OCI-LY7 (cell line): ENCODE measurements at regions not wholly inside any gene's neighbourhood (a gene's known extent, or its start where the extent isn't known, plus 50 kb on each side); places are given as distances from the start of the nearest gene placed in this dataset.

Source experiments
- BruUV-seq: library from RNA; stranded (reverse); fragments of 400-500 nt; replicated peaks from 2 replicates; lab custom pipeline; 2021; lab: Mats Ljungman, UMichigan
- CTCF ChIA-PET: fragments of 300-600 bp; sonication (Branson Sonifier 250); formaldehyde crosslinking; loops from one replicate; lab custom pipeline; 2022; ENCODE audit warnings: antibody characterized with exemption; ENCODE audit not compliant: unreplicated experiment; lab: Charles Lee
- POLR2A ChIA-PET: fragments of 300-600 bp; sonication (Branson Sonifier 250); formaldehyde crosslinking; loops from one replicate; lab custom pipeline; 2022; ENCODE audit warnings: antibody characterized with exemption; lab: Charles Lee
- DNase-seq: peaks from one replicate; pipeline ENCODE4 v3.0.0-alpha.2; 2015; ENCODE audit warnings: low spot score
- H2AFZ ChIP-seq: fragments of 200-600 bp; sonication (generic), shearing (Covaris generic); 2 replicates; pipeline ENCODE4 v1.6.1; 2014; ENCODE audit warnings: mild to moderate bottlenecking, antibody characterized with exemption, low read length, moderate library complexity
- H3K27ac ChIP-seq: fragments of 200-600 bp; sonication (generic); 2 replicates; pipeline ENCODE4 v1.5.1; 2014; ENCODE audit warnings: mixed run types, low read depth, mild to moderate bottlenecking, moderate library complexity, low read length, inconsistent platforms; ENCODE audit not compliant: poor library complexity, severe bottlenecking
- H3K36me3 ChIP-seq: fragments of 200-600 bp; sonication (generic); 2 replicates; pipeline ENCODE4 v1.6.1; 2014; ENCODE audit warnings: mild to moderate bottlenecking, antibody characterized with exemption, low read length, moderate library complexity, mixed read lengths; ENCODE audit not compliant: insufficient read depth
- H3K4me1 ChIP-seq: fragments of 200-600 bp; sonication (generic); 2 replicates; pipeline ENCODE4 v1.5.1; 2014; ENCODE audit warnings: mild to moderate bottlenecking, low read length; ENCODE audit not compliant: insufficient read depth, poor library complexity, severe bottlenecking
- H3K4me2 ChIP-seq: fragments of 200-600 bp; sonication (generic); 2 replicates; pipeline ENCODE4 v1.6.1; 2014; ENCODE audit warnings: mild to moderate bottlenecking, low read length
- H3K4me3 ChIP-seq: fragments of 200-600 bp; sonication (generic); 2 replicates; pipeline ENCODE4 v1.5.1; 2014; ENCODE audit warnings: mild to moderate bottlenecking, low read depth, low read length; ENCODE audit not compliant: poor library complexity, severe bottlenecking
- H3K79me2 ChIP-seq: fragments of 200-600 bp; sonication (generic); 2 replicates; pipeline ENCODE4 v1.6.1; 2016; ENCODE audit warnings: low read depth, mild to moderate bottlenecking, low read length, moderate library complexity, mixed read lengths; ENCODE audit not compliant: insufficient read depth
- H3K9me2 ChIP-seq: fragments of 200-600 bp; sonication (generic); 2 replicates; pipeline ENCODE4 v1.6.1; 2016; ENCODE audit warnings: mild to moderate bottlenecking, low read length, mixed read lengths; ENCODE audit not compliant: insufficient read depth
- H3K9me3 ChIP-seq: fragments of 200-600 bp; sonication (generic); 2 replicates; pipeline ENCODE4 v1.6.1; 2014; ENCODE audit warnings: mild to moderate bottlenecking, mixed run types, low read length, mixed read lengths
- H4K20me1 ChIP-seq: fragments of 200-600 bp; sonication (generic); 2 replicates; pipeline ENCODE4 v1.6.1; 2014; ENCODE audit warnings: mild to moderate bottlenecking, antibody characterized with exemption, low read length, moderate library complexity, mixed read lengths; ENCODE audit not compliant: insufficient read depth
- EZH2phosphoT487 ChIP-seq: fragments of 200-600 bp; sonication (generic); IDR thresholded peaks from 2 replicates; pipeline ENCODE4 v1.6.1; 2018; ENCODE audit warnings: low read depth, borderline replicate concordance, mild to moderate bottlenecking, mixed run types, antibody characterized with exemption, low read length, moderate library complexity, mixed read lengths
- intact Hi-C: fragments of 100-400 bp; cut with micrococcal nuclease; formaldehyde crosslinking; loops from one replicate; pipeline ENCODE4 v1.10.0; 2022; ENCODE audit not compliant: unreplicated experiment
- TF ChIP-seq, protein P1 (sequence below): fragments of 200-600 bp; sonication (generic); conservative IDR thresholded peaks from 2 replicates; pipeline ENCODE4 v1.5.1; 2014; ENCODE audit warnings: mild to moderate bottlenecking, antibody characterized with exemption, low read length, moderate library complexity, mixed read lengths

DNA sequence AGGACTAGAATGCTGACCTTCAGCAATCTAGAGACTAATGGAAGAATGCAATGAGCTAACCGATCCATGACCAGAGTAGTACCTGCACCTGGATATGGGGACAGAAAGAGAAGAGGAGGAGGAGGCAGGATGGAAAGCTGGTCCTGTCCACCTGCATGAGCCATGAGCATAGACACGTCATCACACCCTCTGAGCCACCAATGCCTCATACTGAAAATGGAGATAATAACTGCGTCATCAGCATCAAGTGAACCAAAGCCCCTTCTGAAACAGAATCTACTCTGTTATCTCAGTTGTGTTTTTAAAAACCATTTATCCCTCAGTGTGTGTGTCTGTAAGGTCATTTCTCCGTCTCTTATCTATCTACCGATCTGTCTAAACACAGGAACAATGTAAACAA, 327.0 kb downstream of the BCL11B start:
- H3K36me3 ChIP-seq = no peaks in the 10 kb centered on the region
- H3K9me3 ChIP-seq = no peaks in the 10 kb centered on the region
- no peak overlapping the region for H2AFZ ChIP-seq
- H3K9me2 ChIP-seq = no peaks in the 10 kb centered on the region
- no peaks in the 10 kb centered on the region for H3K4me1 ChIP-seq
- no peaks in the 10 kb centered on the region for H4K20me1 ChIP-seq
- H3K4me3 ChIP-seq = no peak overlapping the region
- H3K4me2 ChIP-seq = no peak overlapping the region
- TF ChIP-seq, protein P1, sequence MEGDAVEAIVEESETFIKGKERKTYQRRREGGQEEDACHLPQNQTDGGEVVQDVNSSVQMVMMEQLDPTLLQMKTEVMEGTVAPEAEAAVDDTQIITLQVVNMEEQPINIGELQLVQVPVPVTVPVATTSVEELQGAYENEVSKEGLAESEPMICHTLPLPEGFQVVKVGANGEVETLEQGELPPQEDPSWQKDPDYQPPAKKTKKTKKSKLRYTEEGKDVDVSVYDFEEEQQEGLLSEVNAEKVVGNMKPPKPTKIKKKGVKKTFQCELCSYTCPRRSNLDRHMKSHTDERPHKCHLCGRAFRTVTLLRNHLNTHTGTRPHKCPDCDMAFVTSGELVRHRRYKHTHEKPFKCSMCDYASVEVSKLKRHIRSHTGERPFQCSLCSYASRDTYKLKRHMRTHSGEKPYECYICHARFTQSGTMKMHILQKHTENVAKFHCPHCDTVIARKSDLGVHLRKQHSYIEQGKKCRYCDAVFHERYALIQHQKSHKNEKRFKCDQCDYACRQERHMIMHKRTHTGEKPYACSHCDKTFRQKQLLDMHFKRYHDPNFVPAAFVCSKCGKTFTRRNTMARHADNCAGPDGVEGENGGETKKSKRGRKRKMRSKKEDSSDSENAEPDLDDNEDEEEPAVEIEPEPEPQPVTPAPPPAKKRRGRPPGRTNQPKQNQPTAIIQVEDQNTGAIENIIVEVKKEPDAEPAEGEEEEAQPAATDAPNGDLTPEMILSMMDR = no peak
- TF ChIP-seq EZH2phosphoT487 = no peak
- ChIA-PET POLR2A (no interaction called here), CTCF (no interaction called here)
- H3K27ac ChIP-seq = no peak overlapping the region
- DNase-seq = no peak
- intact Hi-C loops = no loop called here
- H3K79me2 ChIP-seq = no peaks in the 10 kb centered on the region
- no TSS peak for BruUV-seq

GRCh38 chr14:98945611-98946570, 326.1 kb downstream of the BCL11B start:
- Histone ChIP-seq H4K20me1 (no peaks in the 10 kb centered on the region), H3K4me3 (no peak overlapping the region), H3K79me2 (no peaks in the 10 kb centered on the region), H3K9me3 (no peaks in the 10 kb centered on the region), H2AFZ (no peak overlapping the region), H3K9me2 (no peaks in the 10 kb centered on the region), H3K36me3 (no peaks in the 10 kb centered on the region), H3K4me1 (no peaks in the 10 kb centered on the region), H3K27ac (no peak overlapping the region), H3K4me2 (no peak overlapping the region)
- TF ChIP-seq EZH2phosphoT487 = no peak
- TF ChIP-seq, protein P1 = no peak
- ChIA-PET POLR2A (interaction anchor here (0.6 kb wide), 1 partner anchor 155 kb away, joined by 4 read pairs; no protein-coding TSS in a partner anchor), CTCF (no interaction called here)
- intact Hi-C loops = no loop called here
- no peak for DNase-seq
- BruUV-seq = no TSS peak

- intact Hi-C loops = no loop called here
- POLR2A ChIA-PET = no interaction called here
- BruUV-seq = no TSS peak
These were observed 325.1 kb downstream of the BCL11B start for GRCh38 chr14:98946940-98947339.

More at GRCh38 chr14:98946940-98947339, 325.1 kb downstream of the BCL11B start:
- no peaks in the 10 kb centered on the region for H4K20me1 ChIP-seq
- no peak overlapping the region for H2AFZ ChIP-seq
- no peak overlapping the region for H3K27ac ChIP-seq
- H3K36me3 ChIP-seq = no peaks in the 10 kb centered on the region
- no peaks in the 10 kb centered on the region for H3K79me2 ChIP-seq
- no peaks in the 10 kb centered on the region for H3K9me3 ChIP-seq
- H3K9me2 ChIP-seq = no peaks in the 10 kb centered on the region
- H3K4me1 ChIP-seq = no peaks in the 10 kb centered on the region
- CTCF ChIA-PET = no interaction called here
- H3K4me2 ChIP-seq = no peak overlapping the region
- H3K4me3 ChIP-seq = no peak overlapping the region
- no peak for TF ChIP-seq EZH2phosphoT487
- TF ChIP-seq, protein P1 = no peak
- no peak for DNase-seq
